HUES64 (cell line): ENCODE measurements at regions not wholly inside any gene's neighbourhood (a gene's known extent, or its start where the extent isn't known, plus 50 kb on each side); places are given as distances from the start of the nearest gene placed in this dataset.

ENCODE experiments used
- H3K27ac ChIP-seq: 2 replicates; pipeline ENCODE4 v1.7.0; 2013; ENCODE audit warnings: low read depth, low read length, inconsistent platforms
- H3K27me3 ChIP-seq: 2 replicates; pipeline ENCODE4 v1.6.1; 2013; ENCODE audit warnings: mild to moderate bottlenecking, low read length; ENCODE audit not compliant: insufficient read depth
- H3K36me3 ChIP-seq: 2 replicates; pipeline ENCODE4 v1.6.1; 2013; ENCODE audit warnings: mild to moderate bottlenecking, low read length; ENCODE audit not compliant: insufficient read depth
- H3K4me1 ChIP-seq: 2 replicates; pipeline ENCODE4 v1.6.1; 2013; ENCODE audit warnings: mild to moderate bottlenecking, low read length, moderate library complexity; ENCODE audit not compliant: insufficient read depth
- H3K4me3 ChIP-seq: 2 replicates; pipeline ENCODE4 v1.5.1; 2013; ENCODE audit warnings: mild to moderate bottlenecking, low read length, moderate library complexity
- H3K9ac ChIP-seq: 2 replicates; pipeline ENCODE4 v1.6.1; 2013; ENCODE audit warnings: mild to moderate bottlenecking, low read depth, low read length
- H3K9me3 ChIP-seq: 2 replicates; pipeline ENCODE4 v1.6.1; 2013; ENCODE audit warnings: low read depth, low read length; ENCODE audit not compliant: insufficient read depth
- WGBS: fragments of 150-250, 120-280 bp; methylation state at CpG from one replicate; pipeline ENCODE4 v1.1.7; 2013; ENCODE audit warnings: missing lambda C conversion rate; 5-methylcytosine and 5-hydroxymethylcytosine counted together

GRCh38 chr5:116759860-116760640 lies 185.4 kb upstream of the SEMA6A start:
- Histone ChIP-seq H3K27ac (peak overlapping the region; percentile 71; the same call in 1 of the 2 replicates), H3K9ac (no peak overlapping the region), H3K9me3 (peaks cover 11% of the 10 kb centered on the region), H3K4me1 (peaks cover 23% of the 10 kb centered on the region), H3K4me3 (no peak overlapping the region), H3K36me3 (no peaks in the 10 kb centered on the region), H3K27me3 (no peaks in the 10 kb centered on the region)
- 21% methylated on average over 10 of the region's 10 CpGs for WGBS

- H3K9ac ChIP-seq = no peak overlapping the region
- H3K4me3 ChIP-seq = no peak overlapping the region
- H3K27me3 ChIP-seq = no peaks in the 10 kb centered on the region
- peaks cover 11% of the 10 kb centered on the region for H3K9me3 ChIP-seq
- no peak overlapping the region for H3K27ac ChIP-seq
- WGBS = 100% methylated on average over 1 of the region's 1 CpG
- H3K36me3 ChIP-seq = no peaks in the 10 kb centered on the region
- H3K4me1 ChIP-seq = peaks cover 37% of the 10 kb centered on the region
Measured at GRCh38 chr5:116757326-116757725, 182.7 kb upstream of the SEMA6A start.

GRCh38 chr5:116756531-116756930 lies 181.9 kb upstream of the SEMA6A start:
- WGBS = 92% methylated on average over 1 of the region's 1 CpG
- H3K27ac ChIP-seq = no peak overlapping the region
- no peaks in the 10 kb centered on the region for H3K27me3 ChIP-seq
- H3K4me1 ChIP-seq = peaks cover 40% of the 10 kb centered on the region
- no peak overlapping the region for H3K4me3 ChIP-seq
- H3K9me3 ChIP-seq = peaks cover 11% of the 10 kb centered on the region
- H3K36me3 ChIP-seq = no peaks in the 10 kb centered on the region
- H3K9ac ChIP-seq = no peak overlapping the region

DNA sequence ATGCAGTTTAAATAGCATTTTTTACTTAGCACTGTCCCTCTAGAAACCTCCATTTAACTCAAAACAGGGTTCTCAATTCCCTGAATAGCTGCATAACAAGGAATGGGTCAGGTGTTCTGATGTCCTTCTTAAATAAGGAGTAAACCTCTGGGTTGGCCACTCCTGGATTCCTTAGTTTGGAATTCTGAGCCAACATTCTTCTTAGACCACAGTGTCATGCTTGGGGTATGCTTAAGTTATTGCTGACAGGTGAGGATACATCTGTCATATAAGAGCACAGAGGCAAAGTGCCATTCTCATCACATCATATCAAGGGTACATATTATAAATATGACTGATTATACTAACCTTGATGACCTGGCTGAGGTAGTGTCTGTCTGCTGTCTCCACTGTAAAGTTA lies 179.9 kb upstream of the SEMA6A start:
- no peak overlapping the region for H3K4me3 ChIP-seq
- H3K27ac ChIP-seq = no peak overlapping the region; the same call in 1 of the 2 replicates
- H3K36me3 ChIP-seq = no peaks in the 10 kb centered on the region
- peaks cover 11% of the 10 kb centered on the region for H3K9me3 ChIP-seq
- no peaks in the 10 kb centered on the region for H3K27me3 ChIP-seq
- H3K4me1 ChIP-seq = peaks cover 29% of the 10 kb centered on the region
- no peak overlapping the region for H3K9ac ChIP-seq

DNA sequence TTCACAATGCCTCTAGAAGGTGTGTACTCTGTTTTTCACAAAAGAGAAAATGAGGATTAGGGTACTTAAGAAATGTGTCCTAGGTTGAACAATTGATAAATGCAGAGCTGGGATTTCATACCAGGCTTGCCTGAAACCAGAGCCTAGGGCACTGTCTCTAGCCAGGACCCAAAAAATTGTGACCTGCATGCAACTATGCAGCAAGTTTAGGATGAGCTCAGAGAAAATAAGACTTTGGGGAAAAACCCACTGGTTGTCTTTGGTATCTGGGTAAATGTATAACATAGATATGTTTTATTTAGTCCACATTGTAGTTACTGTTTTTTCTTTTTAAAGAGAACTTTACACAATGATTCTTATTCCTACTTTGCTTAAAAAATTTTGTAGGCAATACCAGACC lies 177.1 kb upstream of the SEMA6A start:
- Histone ChIP-seq H3K27me3 (no peaks in the 10 kb centered on the region), H3K4me1 (peaks cover 26% of the 10 kb centered on the region), H3K27ac (no peak overlapping the region), H3K9me3 (peaks cover 4% of the 10 kb centered on the region), H3K9ac (no peak overlapping the region), H3K36me3 (no peaks in the 10 kb centered on the region), H3K4me3 (no peak overlapping the region)

GRCh38 chr5:116750631-116751580 lies 176.3 kb upstream of the SEMA6A start:
- Histone ChIP-seq H3K36me3 (no peaks in the 10 kb centered on the region), H3K4me3 (no peak overlapping the region), H3K9ac (no peak overlapping the region), H3K4me1 (peaks cover 26% of the 10 kb centered on the region), H3K9me3 (no peaks in the 10 kb centered on the region), H3K27me3 (no peaks in the 10 kb centered on the region), H3K27ac (no peak overlapping the region)
- WGBS = 96% methylated on average over 2 of the region's 2 CpGs

DNA sequence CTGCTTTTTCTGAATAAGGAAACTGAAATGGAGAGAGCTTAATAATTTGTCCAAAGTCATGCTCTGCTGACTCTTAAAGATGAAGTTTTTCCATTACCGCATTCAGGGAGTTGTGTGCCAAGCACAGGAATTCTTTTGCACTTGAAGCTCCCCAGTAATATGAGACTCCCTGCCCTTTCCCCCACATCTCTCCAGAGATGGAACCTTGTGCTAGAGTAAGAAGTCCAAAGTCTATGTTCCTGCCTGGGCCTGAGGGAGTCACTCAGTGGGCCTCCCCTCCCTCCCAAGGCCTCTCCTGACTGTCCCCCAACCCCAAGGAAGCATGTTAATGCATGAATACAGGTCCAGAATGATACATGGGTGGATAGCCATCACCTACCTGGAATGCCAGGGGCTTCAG lies 173.3 kb upstream of the SEMA6A start:
- Histone ChIP-seq H3K9me3 (peaks cover 8% of the 10 kb centered on the region), H3K27ac (no peak overlapping the region), H3K9ac (no peak overlapping the region), H3K27me3 (no peaks in the 10 kb centered on the region), H3K4me1 (peaks cover 8% of the 10 kb centered on the region), H3K36me3 (no peaks in the 10 kb centered on the region), H3K4me3 (no peak overlapping the region)
- WGBS = 100% methylated on average over 1 of the region's 1 CpG

- no peak overlapping the region for H3K9ac ChIP-seq
- no peak overlapping the region for H3K27ac ChIP-seq
- peaks cover 8% of the 10 kb centered on the region for H3K9me3 ChIP-seq
- H3K36me3 ChIP-seq = no peaks in the 10 kb centered on the region
- no peak overlapping the region for H3K4me3 ChIP-seq
- 100% methylated on average over 2 of the region's 3 CpGs for WGBS
- H3K4me1 ChIP-seq = peaks cover 1% of the 10 kb centered on the region; the same call in 1 of the 2 replicates
- H3K27me3 ChIP-seq = no peaks in the 10 kb centered on the region
Measured at GRCh38 chr5:116746668-116747067, 172.0 kb upstream of the SEMA6A start.

- no peaks in the 10 kb centered on the region for H3K27me3 ChIP-seq
- no peaks in the 10 kb centered on the region for H3K36me3 ChIP-seq
- H3K9ac ChIP-seq = no peak overlapping the region
- H3K27ac ChIP-seq = no peak overlapping the region
- H3K4me1 ChIP-seq = peaks cover 19% of the 10 kb centered on the region
- H3K9me3 ChIP-seq = peaks cover 8% of the 10 kb centered on the region
- H3K4me3 ChIP-seq = no peak overlapping the region
- 94% methylated on average over 1 of the region's 1 CpG for WGBS
Measured at GRCh38 chr5:116740771-116741170, 166.1 kb upstream of the SEMA6A start.

DNA sequence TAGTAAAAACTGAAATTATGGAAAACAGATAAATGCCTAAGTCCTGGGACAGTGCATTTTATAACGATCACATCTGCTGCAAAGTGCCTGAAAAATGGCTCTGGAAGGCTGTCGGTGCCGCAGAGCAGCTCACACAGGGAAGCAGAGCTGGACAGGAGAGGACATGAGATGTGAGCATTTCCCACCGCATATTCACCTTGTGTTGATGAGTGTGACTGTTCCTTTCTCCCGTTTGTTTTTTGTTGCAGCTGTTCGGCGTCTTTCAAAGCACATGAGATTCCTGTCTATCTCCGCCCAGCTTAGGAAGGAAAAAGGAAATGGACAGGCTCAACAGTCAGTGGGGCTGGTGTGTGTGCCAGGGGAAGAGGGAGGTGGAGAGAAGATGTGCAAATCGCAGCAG lies 164.9 kb upstream of the SEMA6A start:
- Histone ChIP-seq H3K27ac (no peak overlapping the region), H3K4me1 (peaks cover 22% of the 10 kb centered on the region), H3K27me3 (no peaks in the 10 kb centered on the region), H3K36me3 (no peaks in the 10 kb centered on the region), H3K4me3 (no peak overlapping the region), H3K9ac (no peak overlapping the region), H3K9me3 (peaks cover 8% of the 10 kb centered on the region)
- WGBS = 83% methylated on average over 9 of the region's 9 CpGs

DNA sequence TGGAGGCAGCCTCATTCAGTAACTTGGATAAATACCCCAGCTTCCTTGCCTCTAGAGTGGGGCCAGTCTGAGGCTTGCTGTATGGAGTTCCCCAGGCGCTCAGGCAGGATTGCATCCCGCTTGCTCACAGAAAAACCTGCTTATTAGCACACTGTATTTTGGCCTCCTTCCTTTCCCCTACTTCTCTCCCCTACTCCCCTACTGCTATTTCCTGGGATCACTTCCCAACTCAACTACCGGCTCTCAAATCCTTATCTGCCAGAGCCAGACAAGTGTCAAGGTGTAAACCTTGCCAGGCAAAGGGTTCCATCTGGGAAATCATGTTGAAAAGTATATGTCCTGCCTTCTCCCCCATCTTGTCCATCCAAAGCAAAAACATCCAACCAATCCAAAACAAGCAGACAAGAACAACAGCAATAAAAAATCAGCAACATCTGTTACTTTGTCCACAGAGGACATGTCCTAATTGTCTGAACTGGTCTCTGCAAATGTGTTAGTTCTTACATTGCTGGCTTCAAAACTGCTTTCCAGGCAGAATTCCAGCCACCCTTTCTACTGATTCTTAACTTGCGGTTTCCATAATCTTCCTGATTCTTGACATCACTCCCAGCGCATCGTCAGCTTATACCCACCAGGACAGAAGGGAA lies 164.1 kb upstream of the SEMA6A start:
- no peaks in the 10 kb centered on the region for H3K27me3 ChIP-seq
- no peak overlapping the region for H3K4me3 ChIP-seq
- WGBS = 93% methylated on average over 6 of the region's 6 CpGs
- H3K36me3 ChIP-seq = no peaks in the 10 kb centered on the region
- H3K4me1 ChIP-seq = peaks cover 31% of the 10 kb centered on the region
- no peak overlapping the region for H3K27ac ChIP-seq
- H3K9ac ChIP-seq = no peak overlapping the region
- 0 out of 2 replicates have a peak, but pooled peaks cover under 1% of the 10 kb centered on the region for H3K9me3 ChIP-seq
